ENCODE measurements at regions not wholly inside any gene's neighbourhood (a gene's known extent, or its start where the extent isn't known, plus 50 kb on each side); places are given as distances from the start of the nearest gene placed in this dataset.

- H3K27ac ChIP-seq (ENCODE audit: extremely low read depth, low read depth, low read length), result no peak overlapping the region
- no peaks in the 10 kb centered on the region for H3K9me3 ChIP-seq (ENCODE audit: control insufficient read depth, insufficient read depth, low read depth, low read length)
- ChIA-PET POLR2A (no interaction called here), CTCF (no interaction called here)
- no peak overlapping the region for H3K4me3 ChIP-seq (ENCODE audit: low read depth, low read length)
- TF ChIP-seq, protein P1, sequence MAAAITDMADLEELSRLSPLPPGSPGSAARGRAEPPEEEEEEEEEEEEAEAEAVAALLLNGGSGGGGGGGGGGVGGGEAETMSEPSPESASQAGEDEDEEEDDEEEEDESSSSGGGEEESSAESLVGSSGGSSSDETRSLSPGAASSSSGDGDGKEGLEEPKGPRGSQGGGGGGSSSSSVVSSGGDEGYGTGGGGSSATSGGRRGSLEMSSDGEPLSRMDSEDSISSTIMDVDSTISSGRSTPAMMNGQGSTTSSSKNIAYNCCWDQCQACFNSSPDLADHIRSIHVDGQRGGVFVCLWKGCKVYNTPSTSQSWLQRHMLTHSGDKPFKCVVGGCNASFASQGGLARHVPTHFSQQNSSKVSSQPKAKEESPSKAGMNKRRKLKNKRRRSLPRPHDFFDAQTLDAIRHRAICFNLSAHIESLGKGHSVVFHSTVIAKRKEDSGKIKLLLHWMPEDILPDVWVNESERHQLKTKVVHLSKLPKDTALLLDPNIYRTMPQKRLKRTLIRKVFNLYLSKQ (tag by site-specific recombination; IDR thresholded peaks at IDR 0.05; ENCODE audit: borderline replicate concordance), result no peak
- TF ChIP-seq GLIS2 (tag by site-specific recombination; IDR thresholded peaks at IDR 0.05) (no peak), ZNF600 (tag by site-specific recombination; IDR thresholded peaks at IDR 0.05) (no peak), HOXA7 (CRISPR knock-in tag; IDR thresholded peaks at IDR 0.05; ENCODE audit: borderline replicate concordance) (no peak), TCF7L2 (IDR thresholded peaks at IDR 0.05; ENCODE audit: borderline replicate concordance, low read depth, low read length) (no peak), ZNF133 (tag by site-specific recombination; IDR thresholded peaks at IDR 0.05) (no peak), ZBTB26 (tag by site-specific recombination; optimal IDR thresholded peaks at IDR 0.05) (no peak), KLF7 (tag by site-specific recombination; IDR thresholded peaks at IDR 0.05; ENCODE audit: borderline replicate concordance) (no peak)
- TF ChIP-seq, protein P2, sequence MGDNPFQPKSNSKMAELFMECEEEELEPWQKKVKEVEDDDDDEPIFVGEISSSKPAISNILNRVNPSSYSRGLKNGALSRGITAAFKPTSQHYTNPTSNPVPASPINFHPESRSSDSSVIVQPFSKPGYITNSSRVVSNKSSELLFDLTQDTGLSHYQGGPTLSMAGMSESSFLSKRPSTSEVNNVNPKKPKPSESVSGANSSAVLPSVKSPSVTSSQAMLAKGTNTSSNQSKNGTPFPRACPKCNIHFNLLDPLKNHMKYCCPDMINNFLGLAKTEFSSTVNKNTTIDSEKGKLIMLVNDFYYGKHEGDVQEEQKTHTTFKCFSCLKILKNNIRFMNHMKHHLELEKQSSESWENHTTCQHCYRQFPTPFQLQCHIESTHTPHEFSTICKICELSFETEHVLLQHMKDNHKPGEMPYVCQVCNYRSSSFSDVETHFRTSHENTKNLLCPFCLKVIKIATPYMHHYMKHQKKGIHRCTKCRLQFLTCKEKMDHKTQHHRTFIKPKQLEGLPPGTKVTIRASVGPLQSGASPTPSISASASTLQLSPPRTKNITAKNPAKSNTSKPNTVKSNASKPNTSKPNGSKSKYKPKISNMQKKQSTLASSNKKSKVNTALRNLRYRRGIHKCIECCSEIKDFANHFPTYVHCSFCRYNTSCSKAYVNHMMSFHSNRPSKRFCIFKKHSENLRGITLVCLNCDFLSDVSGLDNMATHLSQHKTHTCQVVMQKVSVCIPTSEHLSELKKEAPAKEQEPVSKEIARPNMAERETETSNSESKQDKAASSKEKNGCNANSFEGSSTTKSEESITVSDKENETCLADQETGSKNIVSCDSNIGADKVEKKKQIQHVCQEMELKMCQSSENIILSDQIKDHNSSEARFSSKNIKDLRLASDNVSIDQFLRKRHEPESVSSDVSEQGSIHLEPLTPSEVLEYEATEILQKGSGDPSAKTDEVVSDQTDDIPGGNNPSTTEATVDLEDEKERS (tag by site-specific recombination; IDR thresholded peaks at IDR 0.05), result no peak
- no peaks in the 10 kb centered on the region for H3K4me1 ChIP-seq (ENCODE audit: control insufficient read depth, insufficient read depth, low read length)
- H3K36me3 ChIP-seq (ENCODE audit: control insufficient read depth in 2 of 2, insufficient read depth in 1 of 2, low read length in 2 of 2), result no peaks in the 10 kb centered on the region
These were observed 68.1 kb upstream of the AOAH start for GRCh38 chr7:36792421-36792820.

DNA sequence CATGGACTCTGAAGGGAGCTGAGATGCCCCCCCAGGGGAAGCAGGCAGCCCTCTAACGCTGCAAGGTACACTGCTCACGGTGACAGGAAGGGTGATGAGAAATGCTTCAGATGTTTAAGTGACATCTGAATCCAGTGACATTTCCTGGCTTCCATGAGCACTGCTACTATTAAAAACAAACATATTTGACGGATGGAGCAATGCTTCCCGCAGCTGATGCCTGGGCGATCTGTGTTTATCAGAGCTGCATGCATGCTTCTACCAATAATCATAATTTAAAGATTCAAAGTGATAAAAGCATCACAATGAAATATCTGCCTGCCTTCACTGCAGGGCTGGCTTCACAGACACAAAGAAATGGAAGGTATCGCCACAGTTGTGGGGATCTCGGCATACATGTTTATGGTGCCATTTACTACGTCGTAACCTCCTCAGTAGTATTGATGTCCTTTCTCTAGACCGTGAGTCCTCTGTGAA, 66.1 kb upstream of the AOAH start:
- Histone ChIP-seq H3K4me1 (ENCODE audit: control insufficient read depth, insufficient read depth, low read length) (no peaks in the 10 kb centered on the region), H3K9me3 (ENCODE audit: control insufficient read depth, insufficient read depth, low read depth, low read length) (no peaks in the 10 kb centered on the region), H3K36me3 (ENCODE audit: control insufficient read depth in 2 of 2, insufficient read depth in 1 of 2, low read length in 2 of 2) (no peaks in the 10 kb centered on the region), H3K4me3 (ENCODE audit: low read depth, low read length) (no peak overlapping the region), H3K27ac (ENCODE audit: extremely low read depth, low read depth, low read length) (no peak overlapping the region)
- ChIA-PET POLR2A (no interaction called here), CTCF (no interaction called here)
- no peak for TF ChIP-seq ZNF146 (tag by site-specific recombination; IDR thresholded peaks at IDR 0.05)
- TF ChIP-seq ZNF621 (tag by site-specific recombination; IDR thresholded peaks at IDR 0.05), result no peak
- no peak for TF ChIP-seq ZNF10 (tag by site-specific recombination; IDR thresholded peaks at IDR 0.05)
- no peak for TF ChIP-seq ZNF529 (tag by site-specific recombination; IDR thresholded peaks at IDR 0.05; ENCODE audit: insufficient replicate concordance)
- no peak for TF ChIP-seq ZNF366 (tag by site-specific recombination; conservative IDR thresholded peaks at IDR 0.05)
- TF ChIP-seq, protein P3, sequence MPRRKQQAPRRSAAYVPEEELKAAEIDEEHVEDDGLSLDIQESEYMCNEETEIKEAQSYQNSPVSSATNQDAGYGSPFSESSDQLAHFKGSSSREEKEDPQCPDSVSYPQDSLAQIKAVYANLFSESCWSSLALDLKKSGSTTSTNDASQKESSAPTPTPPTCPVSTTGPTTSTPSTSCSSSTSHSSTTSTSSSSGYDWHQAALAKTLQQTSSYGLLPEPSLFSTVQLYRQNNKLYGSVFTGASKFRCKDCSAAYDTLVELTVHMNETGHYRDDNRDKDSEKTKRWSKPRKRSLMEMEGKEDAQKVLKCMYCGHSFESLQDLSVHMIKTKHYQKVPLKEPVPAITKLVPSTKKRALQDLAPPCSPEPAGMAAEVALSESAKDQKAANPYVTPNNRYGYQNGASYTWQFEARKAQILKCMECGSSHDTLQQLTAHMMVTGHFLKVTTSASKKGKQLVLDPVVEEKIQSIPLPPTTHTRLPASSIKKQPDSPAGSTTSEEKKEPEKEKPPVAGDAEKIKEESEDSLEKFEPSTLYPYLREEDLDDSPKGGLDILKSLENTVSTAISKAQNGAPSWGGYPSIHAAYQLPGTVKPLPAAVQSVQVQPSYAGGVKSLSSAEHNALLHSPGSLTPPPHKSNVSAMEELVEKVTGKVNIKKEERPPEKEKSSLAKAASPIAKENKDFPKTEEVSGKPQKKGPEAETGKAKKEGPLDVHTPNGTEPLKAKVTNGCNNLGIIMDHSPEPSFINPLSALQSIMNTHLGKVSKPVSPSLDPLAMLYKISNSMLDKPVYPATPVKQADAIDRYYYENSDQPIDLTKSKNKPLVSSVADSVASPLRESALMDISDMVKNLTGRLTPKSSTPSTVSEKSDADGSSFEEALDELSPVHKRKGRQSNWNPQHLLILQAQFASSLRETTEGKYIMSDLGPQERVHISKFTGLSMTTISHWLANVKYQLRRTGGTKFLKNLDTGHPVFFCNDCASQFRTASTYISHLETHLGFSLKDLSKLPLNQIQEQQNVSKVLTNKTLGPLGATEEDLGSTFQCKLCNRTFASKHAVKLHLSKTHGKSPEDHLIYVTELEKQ (tag by site-specific recombination; IDR thresholded peaks at IDR 0.05; ENCODE audit: borderline replicate concordance), result no peak
- no peak for TF ChIP-seq ZNF521 (tag by site-specific recombination; IDR thresholded peaks at IDR 0.05)
- no peak for TF ChIP-seq ZNF544 (tag by site-specific recombination; IDR thresholded peaks at IDR 0.05)
- TF ChIP-seq MYNN (tag by site-specific recombination; IDR thresholded peaks at IDR 0.05; ENCODE audit: borderline replicate concordance), result no peak
- TF ChIP-seq SETDB1 (IDR thresholded peaks at IDR 0.05; ENCODE audit: insufficient read length, low read length), result no peak
- TF ChIP-seq, protein P4, sequence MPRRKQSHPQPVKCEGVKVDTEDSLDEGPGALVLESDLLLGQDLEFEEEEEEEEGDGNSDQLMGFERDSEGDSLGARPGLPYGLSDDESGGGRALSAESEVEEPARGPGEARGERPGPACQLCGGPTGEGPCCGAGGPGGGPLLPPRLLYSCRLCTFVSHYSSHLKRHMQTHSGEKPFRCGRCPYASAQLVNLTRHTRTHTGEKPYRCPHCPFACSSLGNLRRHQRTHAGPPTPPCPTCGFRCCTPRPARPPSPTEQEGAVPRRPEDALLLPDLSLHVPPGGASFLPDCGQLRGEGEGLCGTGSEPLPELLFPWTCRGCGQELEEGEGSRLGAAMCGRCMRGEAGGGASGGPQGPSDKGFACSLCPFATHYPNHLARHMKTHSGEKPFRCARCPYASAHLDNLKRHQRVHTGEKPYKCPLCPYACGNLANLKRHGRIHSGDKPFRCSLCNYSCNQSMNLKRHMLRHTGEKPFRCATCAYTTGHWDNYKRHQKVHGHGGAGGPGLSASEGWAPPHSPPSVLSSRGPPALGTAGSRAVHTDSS (tag by site-specific recombination; IDR thresholded peaks at IDR 0.05), result no peak
- TF ChIP-seq, protein P5, sequence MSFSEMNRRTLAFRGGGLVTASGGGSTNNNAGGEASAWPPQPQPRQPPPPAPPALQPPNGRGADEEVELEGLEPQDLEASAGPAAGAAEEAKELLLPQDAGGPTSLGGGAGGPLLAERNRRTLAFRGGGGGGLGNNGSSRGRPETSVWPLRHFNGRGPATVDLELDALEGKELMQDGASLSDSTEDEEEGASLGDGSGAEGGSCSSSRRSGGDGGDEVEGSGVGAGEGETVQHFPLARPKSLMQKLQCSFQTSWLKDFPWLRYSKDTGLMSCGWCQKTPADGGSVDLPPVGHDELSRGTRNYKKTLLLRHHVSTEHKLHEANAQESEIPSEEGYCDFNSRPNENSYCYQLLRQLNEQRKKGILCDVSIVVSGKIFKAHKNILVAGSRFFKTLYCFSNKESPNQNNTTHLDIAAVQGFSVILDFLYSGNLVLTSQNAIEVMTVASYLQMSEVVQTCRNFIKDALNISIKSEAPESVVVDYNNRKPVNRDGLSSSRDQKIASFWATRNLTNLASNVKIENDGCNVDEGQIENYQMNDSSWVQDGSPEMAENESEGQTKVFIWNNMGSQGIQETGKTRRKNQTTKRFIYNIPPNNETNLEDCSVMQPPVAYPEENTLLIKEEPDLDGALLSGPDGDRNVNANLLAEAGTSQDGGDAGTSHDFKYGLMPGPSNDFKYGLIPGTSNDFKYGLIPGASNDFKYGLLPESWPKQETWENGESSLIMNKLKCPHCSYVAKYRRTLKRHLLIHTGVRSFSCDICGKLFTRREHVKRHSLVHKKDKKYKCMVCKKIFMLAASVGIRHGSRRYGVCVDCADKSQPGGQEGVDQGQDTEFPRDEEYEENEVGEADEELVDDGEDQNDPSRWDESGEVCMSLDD (tag by site-specific recombination; IDR thresholded peaks at IDR 0.05), result no peak
- no peak for TF ChIP-seq ZNF239 (tag by site-specific recombination; IDR thresholded peaks at IDR 0.05)
